Renal cortex interstitium (tissue), 11 donors: ENCODE measurements at regions not wholly inside any gene's neighbourhood (a gene's known extent, or its start where the extent isn't known, plus 50 kb on each side); places are given as distances from the start of the nearest gene placed in this dataset.

ENCODE experiments used
- DNase-seq, 11 donors: peaks; one replicate each; pipeline ENCODE4 v3.0.0-alpha.2; 2013; ENCODE audit warnings: low read depth in 9 of 11, low spot score in 4 of 11; ENCODE audit errors: extremely low read depth in 1 of 11

GRCh38 chr6:18584372-18584771 lies 197.2 kb downstream of the RNF144B start:
- DNase-seq = no peak

- no peak for DNase-seq
Measured at GRCh38 chr6:18585032-18585573, 198.0 kb downstream of the RNF144B start.

GRCh38 chr6:18586133-18586532 lies 199.0 kb downstream of the RNF144B start:
- DNase-seq = no peak

GRCh38 chr6:18595774-18596530 lies 208.8 kb downstream of the RNF144B start:
- DNase-seq = peak; percentile 38 to 65 (median 53)

GRCh38 chr6:18596531-18596835 lies 209.3 kb downstream of the RNF144B start:
- no peak for DNase-seq

GRCh38 chr6:18598551-18599264 lies 211.6 kb downstream of the RNF144B start:
- no peak for DNase-seq

- DNase-seq = no peak
Measured at GRCh38 chr6:18600255-18600654, 213.1 kb downstream of the RNF144B start.

- DNase-seq = no peak
Measured at GRCh38 chr6:18601516-18602020, 214.4 kb downstream of the RNF144B start.

- DNase-seq = no peak
Measured at GRCh38 chr6:18602931-18603330, 215.8 kb downstream of the RNF144B start.

- DNase-seq = no peak
Measured at GRCh38 chr6:18603361-18603760, 216.2 kb downstream of the RNF144B start.

GRCh38 chr6:18605841-18606240 lies 218.7 kb downstream of the RNF144B start:
- no peak for DNase-seq

GRCh38 chr6:18609715-18610114 lies 222.6 kb downstream of the RNF144B start:
- no peak for DNase-seq

- DNase-seq = no peak
Measured at GRCh38 chr6:18613319-18613925, 226.3 kb downstream of the RNF144B start.

- DNase-seq = no peak
Measured at GRCh38 chr6:18629571-18629970, 242.4 kb downstream of the RNF144B start.

- DNase-seq = no peak
Measured at GRCh38 chr6:18632670-18633410, 245.7 kb downstream of the RNF144B start.

- no peak for DNase-seq
Measured at GRCh38 chr6:18634912-18635311, 247.8 kb downstream of the RNF144B start.

GRCh38 chr6:18640134-18640533 lies 253.0 kb downstream of the RNF144B start:
- DNase-seq = no peak

GRCh38 chr6:18640754-18641153 lies 253.6 kb downstream of the RNF144B start:
- DNase-seq = no peak

- no peak for DNase-seq
Measured at GRCh38 chr6:18654821-18655220, 267.7 kb downstream of the RNF144B start.
